DOHH2 (cell line): ENCODE measurements at regions not wholly inside any gene's neighbourhood (a gene's known extent, or its start where the extent isn't known, plus 50 kb on each side); places are given as distances from the start of the nearest gene placed in this dataset.

Experiments
- H3F3A ChIP-seq: fragments of 200-600 bp; sonication (generic), shearing (Covaris generic); 2 replicates; pipeline ENCODE4 v1.6.0; 2016; ENCODE audit warnings: antibody characterized with exemption, mild to moderate bottlenecking; ENCODE audit not compliant: control insufficient read depth, insufficient read depth
- H3K27ac ChIP-seq: fragments of 200-600 bp; sonication (generic); 2 replicates; pipeline ENCODE4 v1.5.1; 2014; ENCODE audit warnings: low read depth, mild to moderate bottlenecking, low read length, moderate library complexity
- H3K27me3 ChIP-seq: fragments of 200-600 bp; sonication (generic); 2 replicates; pipeline ENCODE4 v1.6.1; 2014; ENCODE audit warnings: mild to moderate bottlenecking, low read length, mixed read lengths; ENCODE audit not compliant: control insufficient read depth
- H3K36me3 ChIP-seq: fragments of 200-600 bp; sonication (generic); 2 replicates; pipeline ENCODE4 v1.6.1; 2014; ENCODE audit warnings: mild to moderate bottlenecking, low read length, moderate library complexity, mixed read lengths; ENCODE audit not compliant: control insufficient read depth
- H3K4me1 ChIP-seq: fragments of 200-600 bp; sonication (generic); 2 replicates; pipeline ENCODE4 v1.6.1; 2014; ENCODE audit warnings: mild to moderate bottlenecking, low read length, mixed read lengths; ENCODE audit not compliant: control insufficient read depth
- H3K4me2 ChIP-seq: fragments of 200-600 bp; sonication (generic); 2 replicates; pipeline ENCODE4 v1.6.0; 2014; ENCODE audit warnings: mild to moderate bottlenecking, low read length, moderate library complexity
- H3K4me3 ChIP-seq: fragments of 200-600 bp; sonication (generic); 2 replicates; pipeline ENCODE4 v1.5.1; 2014; ENCODE audit warnings: mild to moderate bottlenecking, low read length, mixed read lengths
- H3K79me2 ChIP-seq: fragments of 200-600 bp; sonication (generic); 2 replicates; pipeline ENCODE4 v1.6.1; 2014; ENCODE audit warnings: mild to moderate bottlenecking, low read length, mixed read lengths; ENCODE audit not compliant: control insufficient read depth
- H3K9me2 ChIP-seq: fragments of 200-600 bp; sonication (generic); replicated peaks from 2 replicates; pipeline ENCODE4 v1.6.1; 2014; ENCODE audit warnings: mild to moderate bottlenecking, low read length, mixed read lengths; ENCODE audit not compliant: control insufficient read depth
- H3K9me3 ChIP-seq: fragments of 200-600 bp; sonication (generic); 2 replicates; pipeline ENCODE4 v1.6.1; 2014; ENCODE audit warnings: antibody characterized with exemption, low read length, mixed read lengths; ENCODE audit not compliant: control insufficient read depth, insufficient read depth
- H4K20me1 ChIP-seq: fragments of 200-600 bp; sonication (generic); 2 replicates; pipeline ENCODE4 v1.6.0; 2014; ENCODE audit warnings: low read depth, mild to moderate bottlenecking, antibody characterized with exemption, low read length, moderate library complexity; ENCODE audit not compliant: control insufficient read depth, insufficient read depth
- EZH2phosphoT487 ChIP-seq: fragments of 200-600 bp; sonication (generic); IDR thresholded peaks from 2 replicates; pipeline ENCODE4 v1.6.1; 2017; ENCODE audit warnings: borderline replicate concordance, mild to moderate bottlenecking, antibody characterized with exemption, low read length, moderate library complexity, mixed read lengths
- TF ChIP-seq, protein P1 (sequence below): fragments of 200-600 bp; sonication (generic); IDR thresholded peaks from one replicate; pipeline ENCODE4 v1.5.1; 2014; ENCODE audit warnings: antibody characterized with exemption, mild to moderate bottlenecking, low read depth, low read length; ENCODE audit not compliant: poor library complexity, severe bottlenecking

DNA sequence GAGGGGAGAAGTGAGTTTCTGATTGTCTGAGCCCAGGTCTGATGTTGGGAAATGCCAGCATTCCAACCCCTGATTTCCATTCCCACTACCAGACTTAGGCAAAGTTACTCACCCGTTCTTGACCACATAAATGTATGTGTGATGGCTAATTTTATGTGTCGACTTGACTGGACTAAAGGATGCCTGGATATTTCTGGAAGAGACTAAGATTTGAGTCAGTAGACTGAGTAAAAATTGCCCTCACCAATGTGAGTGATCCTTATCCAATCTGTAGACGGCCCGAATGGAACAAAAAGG is 95.8 kb upstream of the TAB2 start:
- Histone ChIP-seq H3K36me3 (no peaks in the 10 kb centered on the region), H3K4me1 (no peaks in the 10 kb centered on the region), H3K9me2 (no peaks in the 10 kb centered on the region), H3K4me2 (no peak overlapping the region), H3K79me2 (no peaks in the 10 kb centered on the region), H3F3A (no peaks in the 10 kb centered on the region), H3K27ac (no peak overlapping the region), H3K9me3 (no peaks in the 10 kb centered on the region), H3K27me3 (peaks cover 13% of the 10 kb centered on the region; the same call in 1 of the 2 replicates), H3K4me3 (no peak overlapping the region), H4K20me1 (no peaks in the 10 kb centered on the region)
- TF ChIP-seq EZH2phosphoT487, result no peak
- TF ChIP-seq, protein P1, sequence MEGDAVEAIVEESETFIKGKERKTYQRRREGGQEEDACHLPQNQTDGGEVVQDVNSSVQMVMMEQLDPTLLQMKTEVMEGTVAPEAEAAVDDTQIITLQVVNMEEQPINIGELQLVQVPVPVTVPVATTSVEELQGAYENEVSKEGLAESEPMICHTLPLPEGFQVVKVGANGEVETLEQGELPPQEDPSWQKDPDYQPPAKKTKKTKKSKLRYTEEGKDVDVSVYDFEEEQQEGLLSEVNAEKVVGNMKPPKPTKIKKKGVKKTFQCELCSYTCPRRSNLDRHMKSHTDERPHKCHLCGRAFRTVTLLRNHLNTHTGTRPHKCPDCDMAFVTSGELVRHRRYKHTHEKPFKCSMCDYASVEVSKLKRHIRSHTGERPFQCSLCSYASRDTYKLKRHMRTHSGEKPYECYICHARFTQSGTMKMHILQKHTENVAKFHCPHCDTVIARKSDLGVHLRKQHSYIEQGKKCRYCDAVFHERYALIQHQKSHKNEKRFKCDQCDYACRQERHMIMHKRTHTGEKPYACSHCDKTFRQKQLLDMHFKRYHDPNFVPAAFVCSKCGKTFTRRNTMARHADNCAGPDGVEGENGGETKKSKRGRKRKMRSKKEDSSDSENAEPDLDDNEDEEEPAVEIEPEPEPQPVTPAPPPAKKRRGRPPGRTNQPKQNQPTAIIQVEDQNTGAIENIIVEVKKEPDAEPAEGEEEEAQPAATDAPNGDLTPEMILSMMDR, result no peak

DNA sequence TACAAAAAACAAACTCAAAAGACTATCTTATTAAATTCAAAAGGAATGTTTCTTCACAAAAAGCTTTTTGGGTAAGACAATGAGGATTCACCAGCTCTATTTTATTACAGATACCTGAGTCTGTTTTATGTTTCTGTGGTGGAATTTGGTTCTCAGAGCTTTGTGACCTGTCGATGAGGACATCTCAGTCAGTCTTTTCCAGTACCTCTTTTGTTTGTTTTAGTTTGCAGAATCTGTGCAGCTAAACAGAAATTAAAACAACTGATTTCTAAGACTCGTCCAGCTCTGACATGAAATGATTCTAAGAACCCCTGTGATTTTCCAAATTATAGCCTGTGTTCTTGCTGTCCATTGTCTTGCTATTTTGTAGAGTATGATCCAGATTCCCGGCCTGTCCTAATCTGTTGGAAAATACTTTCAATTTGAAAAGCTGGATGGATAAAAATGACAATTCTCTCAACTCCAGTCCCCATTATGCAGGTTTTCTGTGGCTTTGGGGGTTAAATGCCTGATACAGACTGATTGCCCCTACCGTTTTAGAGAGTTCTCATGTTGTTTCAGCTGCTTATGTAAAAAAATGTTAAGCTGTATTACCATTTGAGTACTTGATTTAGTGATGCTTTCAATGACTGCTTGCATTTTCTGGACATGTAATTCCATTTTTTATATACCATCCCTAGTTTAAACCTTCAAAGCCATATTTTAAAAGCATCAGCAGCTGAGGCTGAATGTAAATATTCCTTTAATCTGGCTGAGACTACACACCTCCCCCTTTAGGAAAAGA is 94.2 kb upstream of the TAB2 start:
- no peaks in the 10 kb centered on the region for H3K4me1 ChIP-seq
- no peak overlapping the region for H3K4me3 ChIP-seq
- no peak overlapping the region for H3K4me2 ChIP-seq
- H3K9me2 ChIP-seq, result no peaks in the 10 kb centered on the region
- H4K20me1 ChIP-seq, result no peaks in the 10 kb centered on the region
- H3F3A ChIP-seq, result no peaks in the 10 kb centered on the region
- H3K9me3 ChIP-seq, result no peaks in the 10 kb centered on the region
- no peaks in the 10 kb centered on the region for H3K36me3 ChIP-seq
- TF ChIP-seq EZH2phosphoT487, result no peak
- TF ChIP-seq, protein P1, result no peak
- H3K27ac ChIP-seq, result no peak overlapping the region
- H3K27me3 ChIP-seq, result peaks cover 14% of the 10 kb centered on the region; the same call in 1 of the 2 replicates
- no peaks in the 10 kb centered on the region for H3K79me2 ChIP-seq

DNA sequence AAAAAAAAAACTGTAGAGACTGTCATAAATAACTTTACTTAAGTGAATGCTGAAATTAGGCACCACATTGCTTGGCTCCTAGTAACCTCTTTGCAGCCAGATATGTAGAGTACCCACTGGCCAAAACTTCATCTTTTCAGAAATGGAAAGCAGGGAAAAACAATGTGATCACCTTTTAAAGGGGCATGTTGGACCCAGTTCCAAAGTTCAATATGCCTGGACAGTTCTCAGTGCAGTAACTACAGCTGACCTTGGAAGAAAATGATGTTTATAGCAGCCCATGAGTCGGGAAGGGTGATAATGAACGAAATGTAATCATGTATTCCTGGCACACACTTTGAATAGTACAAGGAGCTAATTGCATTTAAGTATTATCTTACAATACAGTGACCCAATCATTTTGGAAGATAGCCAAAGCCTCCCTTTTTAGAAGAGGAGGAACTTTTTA is 93.6 kb upstream of the TAB2 start:
- TF ChIP-seq, protein P1, result no peak
- TF ChIP-seq EZH2phosphoT487, result no peak

More for the DNA sequence above, 93.6 kb upstream of the TAB2 start:
- Histone ChIP-seq H3K4me1 (no peaks in the 10 kb centered on the region), H3K27ac (no peak overlapping the region), H3K36me3 (no peaks in the 10 kb centered on the region), H3K79me2 (no peaks in the 10 kb centered on the region), H3K4me3 (no peak overlapping the region), H3K9me3 (no peaks in the 10 kb centered on the region), H4K20me1 (no peaks in the 10 kb centered on the region), H3K27me3 (peaks cover 11% of the 10 kb centered on the region; the same call in 1 of the 2 replicates), H3F3A (no peaks in the 10 kb centered on the region), H3K4me2 (no peak overlapping the region), H3K9me2 (no peaks in the 10 kb centered on the region)
